HG03025 (cell line): ENCODE measurements at regions not wholly inside any gene's neighbourhood (a gene's known extent, or its start where the extent isn't known, plus 50 kb on each side); places are given as distances from the start of the nearest gene placed in this dataset.
"Not testable (repeated sequence)": the region's sequence is repeated elsewhere in the genome, so short reads cannot be mapped to it uniquely, and the experiment has no call there.

Experiments used
- ATAC-seq: cut with Tn5 transposase; IDR thresholded peaks from one replicate; pipeline ENCODE4 v1.9.1; 2021; ENCODE audit warnings: mild to moderate bottlenecking, moderate library complexity; ENCODE audit not compliant: unreplicated experiment, low FRiP score

DNA sequence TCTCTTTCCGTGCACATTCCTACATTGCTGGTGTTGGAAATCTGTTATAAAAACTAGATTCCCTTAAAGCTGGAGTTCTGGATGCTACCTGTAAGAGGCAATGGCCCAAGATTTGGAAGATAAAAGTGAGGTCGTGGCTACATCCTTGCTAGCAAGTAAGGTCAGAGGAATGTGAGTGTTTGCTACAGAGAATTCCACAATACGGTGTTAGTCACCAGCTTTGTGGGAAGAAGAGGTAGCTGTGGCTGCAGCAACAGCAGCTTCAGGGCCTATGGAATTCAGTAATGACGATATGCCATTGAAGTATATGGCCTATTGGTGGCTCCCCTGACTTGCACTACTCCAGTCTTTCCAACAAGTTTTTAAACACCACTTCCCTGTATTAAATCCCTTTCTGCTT lies 227.7 kb upstream of the TMEM260 start:
- ATAC-seq = no peak

DNA sequence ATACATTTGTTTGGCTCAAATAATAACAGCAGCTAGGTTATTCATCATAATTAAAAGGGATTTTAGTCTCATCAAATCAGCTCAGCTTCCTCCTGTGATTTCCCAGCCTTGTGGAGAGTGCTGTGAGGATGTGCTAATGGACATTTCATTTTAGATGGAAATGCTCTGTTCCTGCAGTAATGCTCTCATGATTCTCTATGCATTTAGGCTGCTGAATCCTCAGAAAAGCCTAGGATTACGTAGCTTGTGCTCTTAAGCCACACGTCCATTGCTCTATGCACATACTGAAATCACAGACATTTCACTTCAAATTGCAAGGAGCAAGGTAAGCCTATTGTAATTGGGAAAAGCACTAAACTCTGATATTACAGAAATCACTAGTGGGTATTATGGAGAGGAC lies 226.6 kb upstream of the TMEM260 start:
- no peak for ATAC-seq

DNA sequence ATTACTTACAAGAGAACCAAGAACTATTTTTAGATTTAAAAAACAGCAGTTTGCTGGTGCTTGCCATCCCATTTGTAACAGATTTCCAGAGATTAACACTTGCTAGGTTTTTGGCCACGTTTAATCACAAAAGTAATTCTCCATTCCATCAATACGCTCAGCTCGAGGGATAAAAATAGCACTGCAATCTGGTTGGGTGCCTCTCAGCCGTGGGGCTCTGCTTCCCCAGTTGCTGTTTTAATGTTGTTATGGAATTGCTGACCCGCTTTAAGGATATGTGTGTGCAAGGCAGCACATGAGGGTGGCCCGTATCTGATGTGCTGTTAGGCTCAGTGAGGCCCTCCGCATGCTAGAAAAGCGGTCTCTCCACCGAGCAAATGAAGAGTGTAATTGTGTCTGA lies 222.2 kb upstream of the TMEM260 start:
- no peak for ATAC-seq

DNA sequence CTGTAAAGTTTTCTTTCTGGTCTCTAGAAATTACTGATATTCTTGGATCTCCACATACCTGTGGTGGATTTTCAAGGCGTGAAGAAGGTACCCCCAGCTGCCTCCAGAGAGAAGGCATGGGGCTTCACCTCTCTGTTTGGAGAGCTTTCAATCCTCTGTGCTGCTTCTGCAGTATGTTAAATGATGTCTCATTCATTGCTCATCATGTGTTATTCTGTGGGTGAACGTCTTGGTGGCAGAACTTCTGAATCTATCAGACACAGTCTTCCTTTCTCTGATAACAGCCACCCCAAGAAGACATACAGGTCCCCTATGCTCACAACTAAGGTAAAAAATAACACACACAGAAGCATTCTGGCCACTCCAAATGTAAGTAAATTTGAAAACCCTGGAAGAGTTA lies 221.3 kb upstream of the TMEM260 start:
- no peak for ATAC-seq

DNA sequence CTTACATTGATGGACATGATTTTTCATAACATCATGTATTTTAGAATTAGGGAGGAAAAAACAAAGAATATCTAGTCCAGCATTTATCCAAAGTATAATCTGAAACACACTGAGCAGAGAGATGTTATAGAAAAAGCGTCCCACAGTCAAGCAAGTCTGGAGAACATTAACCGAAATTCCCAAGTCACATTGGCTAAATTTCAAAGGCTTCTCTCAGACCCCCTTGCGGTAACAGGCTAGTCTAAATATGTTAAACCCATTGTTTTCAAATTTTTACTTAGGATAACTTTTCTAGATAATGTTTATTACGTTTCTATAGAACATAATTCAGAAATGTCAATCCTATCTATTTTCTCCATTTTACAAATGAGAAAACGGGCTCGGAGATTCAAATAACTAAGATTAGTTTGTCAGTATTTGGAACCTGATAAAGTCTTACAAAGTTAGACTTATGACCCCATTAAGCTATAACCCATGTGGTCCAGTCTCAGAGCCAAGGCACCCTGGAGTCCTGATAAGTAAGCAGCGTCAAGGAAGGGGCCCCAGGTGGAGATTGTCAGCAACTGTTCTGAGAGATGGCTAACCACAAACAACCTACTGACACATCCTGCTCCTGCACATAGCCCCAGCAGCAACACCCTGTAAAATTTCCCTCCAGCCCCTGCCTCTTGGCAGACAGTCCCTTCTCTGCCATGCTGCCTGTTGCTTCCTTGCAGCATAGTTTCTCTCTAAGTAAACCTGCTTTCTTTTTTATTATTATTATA lies 220.6 kb upstream of the TMEM260 start:
- ATAC-seq = no peak

DNA sequence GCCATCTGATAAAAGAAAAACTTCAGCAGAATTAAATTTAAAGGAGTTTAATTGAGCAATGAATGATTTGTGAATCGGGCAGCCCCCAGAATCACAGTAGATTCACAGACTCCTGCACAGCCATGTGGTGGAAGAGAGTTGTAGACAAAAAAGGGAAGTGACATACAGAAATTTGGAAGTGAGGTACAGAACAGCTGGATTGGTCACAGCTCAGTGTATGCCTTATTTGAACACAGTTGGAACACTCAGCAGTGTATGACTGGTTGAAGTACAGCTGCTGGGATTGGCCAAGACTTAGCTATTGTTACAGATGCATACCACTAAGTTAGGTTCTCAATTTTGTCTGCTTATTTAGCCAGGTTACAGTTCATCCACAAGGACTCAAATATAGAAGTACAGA lies 213.9 kb upstream of the TMEM260 start:
- not testable (repeated sequence) for ATAC-seq

DNA sequence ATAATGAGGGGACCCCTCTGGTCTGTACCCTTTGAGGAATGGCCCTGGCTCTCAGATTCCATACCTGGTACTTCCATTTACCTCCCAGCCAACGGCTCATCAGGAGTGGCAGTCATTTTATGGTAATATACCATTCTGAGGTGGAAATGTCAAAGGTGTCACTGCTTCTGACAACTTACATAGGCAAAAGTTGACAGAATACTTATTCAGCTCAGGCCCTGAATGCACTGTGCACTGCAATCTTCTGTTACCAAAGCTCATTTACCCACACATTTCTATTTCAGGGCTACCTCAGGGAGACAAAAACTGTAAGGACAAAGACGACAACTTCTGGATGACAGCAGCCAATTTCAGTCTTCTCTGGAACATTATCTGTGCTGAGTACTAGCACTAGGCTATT lies 212.2 kb upstream of the TMEM260 start:
- no peak for ATAC-seq

DNA sequence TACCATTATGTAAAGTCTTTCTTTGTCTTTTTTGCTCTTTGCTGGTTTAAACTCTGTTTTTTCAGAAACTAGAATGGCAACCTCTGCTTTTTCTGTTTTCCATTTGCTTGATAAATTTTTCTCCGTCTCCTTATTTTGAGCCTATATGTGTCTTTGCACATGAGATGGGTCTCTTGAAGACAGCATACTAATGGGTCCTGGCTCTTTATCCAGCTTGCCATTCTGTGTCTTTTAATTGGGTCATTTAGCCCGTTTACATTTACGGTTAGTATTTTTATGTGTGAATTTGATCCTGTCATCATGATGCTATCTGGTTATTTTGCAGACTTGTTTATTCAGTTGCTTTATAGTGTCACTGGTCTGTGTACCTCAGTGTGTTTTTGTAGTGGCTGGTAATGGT lies 207.9 kb upstream of the TMEM260 start:
- no peak for ATAC-seq

DNA sequence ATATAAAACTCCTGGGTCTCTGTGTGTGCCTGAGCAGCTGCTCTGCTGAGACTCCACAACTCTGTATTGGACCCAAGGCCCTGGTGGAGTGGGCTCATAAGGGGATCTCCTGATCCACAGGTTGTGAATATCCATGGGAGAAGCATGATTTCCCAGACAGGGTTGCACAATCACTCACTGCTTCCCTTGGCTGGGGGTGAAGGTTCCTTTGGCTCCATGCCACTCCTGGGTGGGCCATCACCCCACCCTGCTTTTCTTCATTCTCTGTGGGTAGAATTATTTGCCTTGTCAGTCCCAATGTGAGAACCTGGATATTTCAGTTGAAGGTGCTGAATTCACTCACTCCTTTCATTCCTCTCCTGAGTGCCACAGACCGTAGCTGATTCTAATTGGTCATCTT lies 205.2 kb upstream of the TMEM260 start:
- ATAC-seq = no peak

DNA sequence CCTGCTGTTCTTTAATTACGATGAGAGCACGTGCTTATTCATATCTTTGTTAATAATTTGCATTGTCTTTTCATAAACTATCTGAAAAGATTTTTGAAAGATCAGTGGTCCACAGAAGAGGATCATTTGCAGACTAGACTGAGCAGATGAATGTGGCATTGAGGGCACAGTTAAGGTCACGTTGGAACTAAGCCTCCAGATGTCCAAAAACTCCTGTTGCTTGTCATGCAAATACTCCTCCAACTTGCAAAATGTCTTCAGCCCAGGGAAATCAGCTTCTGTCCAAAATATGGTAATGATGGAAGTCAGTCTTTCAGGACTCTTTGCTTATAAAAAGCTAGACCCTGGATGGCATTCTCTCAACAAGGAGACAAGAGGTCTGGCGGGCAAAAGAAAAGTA lies 201.6 kb upstream of the TMEM260 start:
- ATAC-seq = no peak

DNA sequence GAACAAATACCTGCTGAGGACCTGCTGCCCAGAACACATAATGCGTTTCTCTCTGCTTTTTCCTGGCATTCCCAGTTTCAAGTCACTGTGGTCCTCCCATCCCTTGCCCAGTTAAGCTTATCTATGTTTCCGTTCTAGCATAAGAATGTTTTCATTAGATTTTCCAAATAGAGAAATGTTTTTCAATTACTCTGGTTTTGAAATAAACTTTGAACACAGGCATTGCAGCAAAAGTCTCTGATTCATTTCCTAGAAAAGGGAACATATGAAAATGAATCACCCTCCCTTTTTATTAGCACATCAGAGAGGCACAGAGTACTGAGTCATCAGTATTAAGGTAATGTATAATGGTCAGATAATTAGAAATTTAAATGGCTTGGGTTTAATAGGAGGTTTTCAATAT lies 201.1 kb upstream of the TMEM260 start:
- ATAC-seq = no peak

DNA sequence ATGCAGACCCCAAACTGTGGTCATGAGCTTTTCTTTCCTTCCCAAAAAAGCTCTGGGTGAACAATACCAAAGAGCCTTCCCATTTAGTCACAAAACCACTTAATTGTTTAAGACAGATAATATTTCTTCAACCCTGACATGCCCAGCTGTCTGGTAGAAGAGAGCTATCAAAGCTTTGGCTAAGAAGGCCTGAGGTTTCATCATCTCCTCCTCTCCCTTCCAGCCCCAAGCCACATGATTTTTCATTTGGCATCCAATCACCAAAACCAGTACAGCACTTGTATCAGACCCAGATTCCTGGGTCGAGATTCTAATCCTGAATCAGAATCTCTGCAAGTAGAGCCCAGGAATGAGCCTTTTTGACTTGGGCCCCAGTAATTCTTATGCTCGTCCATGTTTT lies 199.6 kb upstream of the TMEM260 start:
- no peak for ATAC-seq

DNA sequence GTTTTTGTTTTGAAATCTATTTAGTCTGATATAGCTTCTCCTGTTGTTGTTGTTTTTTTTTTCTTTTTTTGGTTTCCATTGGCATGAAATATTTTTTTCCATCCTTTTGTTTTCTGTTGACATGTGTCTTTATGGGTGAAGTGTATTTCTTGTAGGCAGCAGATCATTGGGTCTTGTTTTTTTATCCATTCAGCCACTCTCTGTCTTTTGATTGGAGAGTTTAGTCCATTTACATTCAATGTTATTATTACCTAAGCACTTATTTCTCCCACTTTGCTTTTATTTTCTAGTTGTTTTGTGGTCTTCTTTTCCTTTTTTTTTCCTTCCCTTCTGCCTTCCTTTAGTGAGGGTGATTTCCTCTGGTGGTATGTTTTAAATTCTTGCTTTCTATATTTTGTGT lies 193.6 kb upstream of the TMEM260 start:
- ATAC-seq = no peak

DNA sequence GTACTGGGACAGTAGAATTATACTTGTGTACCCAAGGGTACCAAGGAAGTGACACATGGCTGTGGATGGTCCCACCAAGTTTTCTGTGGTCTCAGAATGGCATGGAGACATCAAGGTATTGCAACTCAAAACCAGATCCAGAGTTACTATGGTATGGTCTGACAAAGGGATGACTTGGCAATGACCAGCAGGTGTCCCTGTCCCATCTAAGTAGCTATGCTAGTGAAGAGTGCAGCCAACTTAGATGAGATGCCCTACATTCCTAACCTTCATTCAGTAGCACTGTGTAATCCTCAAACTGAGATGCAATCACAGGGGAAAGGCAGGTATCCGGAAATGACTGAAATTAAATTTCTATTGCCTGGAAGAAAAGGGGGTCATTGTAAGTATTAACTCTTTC lies 188.7 kb upstream of the TMEM260 start:
- ATAC-seq = no peak

DNA sequence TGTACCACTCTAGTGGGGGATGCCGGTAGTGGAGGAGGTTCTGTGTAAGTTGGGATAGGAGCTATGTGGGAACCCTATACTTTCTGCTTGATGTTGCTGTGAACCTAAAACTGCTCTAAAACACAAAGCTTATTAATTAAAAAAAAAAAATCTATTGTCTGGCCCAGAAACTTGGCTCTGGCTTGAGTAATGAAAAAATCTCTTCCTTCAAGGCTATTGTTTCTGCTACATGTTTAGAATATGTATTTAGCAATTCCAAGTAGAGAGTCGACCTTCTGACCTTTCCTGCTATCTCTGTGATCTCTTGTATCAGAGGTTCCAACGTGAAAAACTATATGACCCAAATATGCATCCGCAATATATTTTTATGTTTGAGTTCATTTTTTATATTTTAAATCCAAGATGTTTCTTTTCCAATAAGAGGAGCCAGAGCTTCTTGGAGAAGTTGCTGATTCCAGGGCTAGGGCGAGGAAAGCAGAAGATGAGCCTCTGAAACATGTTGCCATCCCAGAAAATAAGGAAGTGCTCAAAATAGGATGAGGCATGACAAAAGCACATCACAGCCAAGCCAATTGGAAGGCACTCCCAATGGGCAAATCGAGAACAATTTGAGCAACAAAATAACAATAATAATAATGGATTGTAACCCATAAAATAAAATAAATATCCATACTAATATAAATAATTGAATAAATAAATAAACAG lies 184.6 kb upstream of the TMEM260 start:
- ATAC-seq = no peak

DNA sequence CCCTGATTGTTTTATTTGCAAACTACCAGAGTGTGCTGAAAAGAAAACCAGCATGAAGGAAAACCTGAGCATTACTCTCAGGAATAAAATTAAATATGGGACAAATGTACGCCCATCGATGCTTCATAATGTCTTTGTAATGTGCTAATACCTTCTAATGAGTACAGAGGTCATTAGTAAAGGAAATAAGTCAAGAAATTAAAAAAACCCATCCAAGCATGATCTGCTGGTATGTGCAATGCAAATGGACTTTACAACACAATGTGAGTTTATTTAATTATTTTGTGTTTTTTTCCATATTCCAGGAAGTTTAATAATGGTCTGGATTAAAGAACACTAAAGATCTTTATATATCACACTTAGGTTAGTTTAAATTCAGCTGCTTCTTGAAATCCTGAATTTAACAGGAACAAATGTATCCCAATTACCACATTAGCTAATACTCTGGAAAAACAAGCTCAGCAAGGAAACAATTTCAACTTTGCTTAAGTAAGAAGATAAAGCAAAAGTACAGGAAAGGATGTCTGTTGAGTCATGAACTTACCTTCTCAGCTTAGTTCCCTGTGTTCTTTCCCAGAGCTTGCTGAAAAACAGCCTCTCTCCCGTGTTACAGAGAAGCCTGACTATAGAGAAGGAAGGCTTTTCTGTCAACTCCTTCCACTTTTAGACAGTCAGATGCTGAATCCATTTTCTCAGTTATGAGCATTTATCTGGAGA lies 179.3 kb upstream of the TMEM260 start:
- ATAC-seq = no peak

DNA sequence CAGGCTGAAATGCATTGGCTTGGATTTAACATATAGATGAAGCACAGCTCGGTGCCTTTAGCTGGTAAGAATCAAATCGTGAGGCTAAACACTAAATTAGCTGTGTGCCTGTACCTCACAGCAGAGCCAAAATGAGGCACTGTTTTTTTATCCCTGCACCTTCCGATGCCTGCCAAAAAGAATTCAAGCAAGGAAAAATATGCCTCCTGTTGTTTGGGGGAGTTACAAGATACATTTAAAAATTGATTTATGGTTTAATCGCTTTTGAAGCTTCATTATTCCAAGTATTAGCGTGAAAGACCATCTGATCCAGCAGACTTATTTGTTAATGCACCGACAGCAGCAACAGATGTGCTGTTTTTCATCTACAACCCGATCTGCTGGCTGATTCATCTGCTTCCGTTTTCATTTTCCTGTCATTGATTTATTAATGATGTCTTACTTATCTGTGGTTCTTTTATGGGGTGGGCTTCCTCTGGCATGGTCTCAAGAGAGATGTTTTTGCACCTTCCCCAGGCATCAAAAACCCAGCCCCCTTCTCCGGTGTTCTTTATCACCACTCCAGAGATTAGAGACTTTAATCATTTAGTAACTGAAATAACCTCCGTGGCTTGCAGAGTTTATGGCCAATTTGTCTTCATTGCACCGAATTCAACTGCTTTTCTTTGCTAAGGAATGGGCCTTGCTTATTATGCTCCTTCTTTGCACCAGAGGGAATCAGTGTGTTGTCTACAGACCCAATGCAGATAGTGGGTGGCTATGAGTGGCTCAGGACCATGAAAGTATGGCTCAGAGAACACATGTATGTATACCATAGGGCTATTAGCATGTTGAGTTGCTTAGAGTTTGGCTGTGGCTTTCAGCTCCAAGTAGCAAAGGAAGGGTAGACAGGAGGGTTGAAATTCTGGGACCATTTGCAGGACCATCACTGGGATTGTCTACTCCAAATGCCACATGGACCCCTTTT lies 166.8 kb upstream of the TMEM260 start:
- no peak for ATAC-seq

DNA sequence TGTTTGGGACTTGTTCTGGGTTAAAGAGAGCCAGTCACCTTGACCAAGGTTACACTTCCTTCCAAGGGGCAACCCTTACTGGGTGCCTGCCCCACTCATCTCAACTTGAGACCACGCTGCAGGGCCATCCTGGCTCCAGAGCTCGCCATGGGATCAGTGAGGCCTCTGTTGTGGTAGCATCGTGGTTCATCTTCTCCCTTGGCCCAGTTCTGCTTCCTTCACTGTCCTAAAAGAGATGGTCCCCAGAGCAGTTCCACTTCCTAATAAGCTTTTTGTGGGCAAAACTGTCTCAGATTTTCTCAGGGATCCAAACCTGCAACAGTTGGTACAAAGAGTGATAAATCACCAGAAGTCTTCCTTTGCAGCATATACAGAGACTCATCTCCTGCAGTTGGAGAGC lies 165.9 kb upstream of the TMEM260 start:
- ATAC-seq = no peak

DNA sequence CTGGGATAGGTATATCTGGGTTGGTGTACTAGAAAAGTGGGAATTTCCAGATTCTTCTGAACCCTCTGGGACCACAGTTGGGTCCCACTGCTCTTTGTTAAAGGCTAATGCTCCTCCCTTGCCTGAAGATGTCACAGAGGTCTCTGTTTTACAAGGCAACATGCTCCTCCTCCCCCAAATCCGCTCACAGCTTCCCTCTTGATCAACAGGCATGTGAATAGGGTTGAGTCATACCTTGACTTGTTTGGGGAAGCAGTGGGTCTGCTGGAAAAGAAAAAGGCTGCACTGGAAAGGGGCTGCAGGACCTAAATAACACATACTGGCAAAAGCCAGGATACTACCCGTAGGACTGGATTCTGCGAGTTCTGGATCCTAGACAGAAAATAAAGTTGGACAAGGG lies 165.4 kb upstream of the TMEM260 start:
- ATAC-seq = no peak

DNA sequence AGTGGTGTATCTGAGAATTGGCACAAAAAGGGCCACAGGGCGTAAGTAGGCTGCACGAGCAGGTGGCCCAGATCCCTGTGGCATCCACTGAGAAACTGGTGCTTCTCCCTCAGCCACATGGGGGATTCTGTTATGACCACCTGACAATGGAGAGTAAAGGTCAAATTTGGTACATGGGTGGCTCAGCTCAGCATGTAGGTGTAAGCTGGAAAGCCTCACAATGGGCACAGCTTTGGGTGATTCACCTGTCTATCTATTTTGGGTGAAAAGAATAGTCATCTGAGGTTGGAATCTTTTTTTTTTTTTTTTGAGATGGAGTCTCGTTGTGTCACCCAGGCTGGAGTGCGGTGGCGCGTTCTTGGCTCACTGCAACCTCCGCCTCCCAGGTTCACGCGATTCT lies 163.4 kb upstream of the TMEM260 start:
- ATAC-seq = no peak

DNA sequence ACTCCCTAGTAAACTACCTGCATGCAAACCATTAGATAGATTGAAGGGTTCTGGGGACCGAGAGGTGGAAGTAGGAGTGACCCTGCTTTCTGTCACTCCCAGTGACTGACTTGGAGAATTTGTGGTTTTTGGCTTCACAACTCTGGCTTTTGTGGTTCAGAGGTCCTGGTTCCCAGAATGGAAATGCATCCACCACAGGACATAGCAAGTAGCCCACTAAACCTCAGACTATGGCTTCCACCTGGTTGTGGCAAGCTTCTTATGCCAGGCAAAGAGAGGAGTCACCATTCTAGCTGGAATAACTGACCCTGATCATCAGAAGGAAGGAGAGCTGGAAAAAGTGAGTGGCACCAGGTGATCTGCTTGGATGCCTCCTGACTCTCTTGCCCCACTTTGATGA lies 162.4 kb upstream of the TMEM260 start:
- ATAC-seq = no peak
